RPMI7951 (cell line): ENCODE measurements at regions not wholly inside any gene's neighbourhood (a gene's known extent, or its start where the extent isn't known, plus 50 kb on each side); places are given as distances from the start of the nearest gene placed in this dataset.
"Not testable (repeated sequence)": the region's sequence is repeated elsewhere in the genome, so short reads cannot be mapped to it uniquely, and the experiment has no call there.

Experiments
- DNase-seq: peaks from one replicate; pipeline ENCODE4 v3.0.0-alpha.2; 2012; ENCODE audit warnings: low read depth

DNA sequence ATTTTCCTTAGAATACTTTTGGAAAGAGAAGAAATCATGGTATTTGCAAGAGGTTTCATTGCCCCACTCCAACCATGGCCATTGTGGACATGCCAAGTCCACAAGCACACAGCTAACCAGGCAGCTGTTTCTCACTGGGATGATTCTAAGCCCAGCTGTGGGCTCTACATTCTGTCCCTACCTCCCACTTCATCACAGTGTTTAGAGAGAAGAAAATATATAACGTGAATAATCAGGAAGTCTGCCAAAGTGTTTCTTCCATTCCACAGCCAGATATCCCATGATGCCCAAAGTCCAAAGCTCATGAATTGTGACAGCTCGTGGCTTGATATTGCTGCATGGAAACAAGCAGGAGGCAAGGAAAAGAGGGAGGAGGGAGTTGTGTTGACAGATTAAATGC lies 433.7 kb upstream of the GYPC start:
- DNase-seq, result no peak

DNA sequence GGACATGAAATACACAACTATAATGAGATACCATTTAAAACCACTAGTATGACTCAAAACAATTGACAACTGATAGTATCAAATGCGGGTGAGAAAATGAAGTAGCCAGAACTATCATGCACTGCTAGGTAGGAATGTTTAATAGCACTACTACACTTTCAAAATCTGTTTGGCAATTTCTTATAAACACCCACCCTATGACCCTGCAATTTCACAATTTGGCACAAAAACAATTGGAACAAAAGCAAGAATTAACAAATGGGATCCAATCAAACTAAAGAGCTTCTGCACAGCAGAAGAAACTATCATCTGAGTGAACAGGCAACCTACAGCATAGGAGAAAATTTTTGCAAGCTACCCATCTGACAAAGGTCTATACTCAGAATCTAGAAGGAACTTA lies 431.2 kb upstream of the GYPC start:
- DNase-seq, result no peak

DNA sequence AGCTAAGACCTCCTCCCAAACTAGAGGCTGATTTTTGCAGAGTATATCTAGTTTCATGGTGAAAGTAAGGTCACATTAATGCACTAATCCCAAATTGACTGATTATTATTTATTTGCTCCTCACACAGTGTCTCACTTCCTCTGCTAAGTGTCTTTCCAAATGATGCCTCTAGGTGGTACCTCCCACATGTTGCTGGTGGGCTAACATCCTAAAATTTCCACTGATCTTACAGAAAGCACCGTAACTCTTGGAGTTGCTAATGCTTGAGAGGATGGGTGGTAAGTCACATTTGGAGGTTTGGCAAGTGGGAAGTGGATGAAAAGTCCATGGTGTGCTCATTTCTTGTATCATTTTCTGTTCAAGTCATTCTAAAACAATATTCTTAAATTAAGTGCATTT lies 428.7 kb upstream of the GYPC start:
- DNase-seq, result no peak

DNA sequence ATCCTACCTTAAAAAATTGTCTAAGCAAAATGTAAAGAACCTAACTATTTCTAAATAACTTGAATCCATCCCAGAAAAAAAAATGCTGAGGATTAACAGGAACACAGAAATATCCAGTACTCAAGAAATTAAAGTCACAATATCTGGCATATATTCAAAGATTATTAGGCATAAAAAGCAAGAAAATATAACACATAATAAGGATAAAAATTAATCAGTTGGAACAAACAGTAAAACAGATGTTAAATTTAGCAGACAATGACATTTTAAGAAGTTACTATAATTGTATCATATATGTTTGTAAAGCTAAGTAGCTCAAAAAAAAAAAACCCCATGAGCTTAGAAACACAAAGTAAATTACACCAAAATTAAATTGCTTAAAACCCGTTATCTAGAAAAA lies 427.4 kb upstream of the GYPC start:
- no peak for DNase-seq

DNA sequence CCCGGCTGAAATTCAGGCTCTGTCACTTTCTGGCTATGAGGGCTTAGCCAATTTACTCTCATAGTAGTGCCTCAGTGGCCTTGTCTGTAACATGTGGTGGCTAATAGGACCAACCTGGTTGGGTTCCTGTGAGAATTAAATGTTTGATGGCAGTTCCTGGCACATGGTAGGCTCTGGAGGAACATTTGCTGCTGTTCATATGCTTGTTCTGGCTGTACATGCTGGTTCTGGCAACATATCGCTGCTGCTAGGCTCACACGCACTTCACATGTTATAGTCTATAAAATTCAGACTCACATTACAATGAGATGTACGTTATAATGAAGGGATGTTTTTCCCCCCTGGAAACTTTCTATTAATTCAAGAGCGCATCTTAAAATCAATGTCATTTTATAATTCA lies 417.7 kb upstream of the GYPC start:
- no peak for DNase-seq

DNA sequence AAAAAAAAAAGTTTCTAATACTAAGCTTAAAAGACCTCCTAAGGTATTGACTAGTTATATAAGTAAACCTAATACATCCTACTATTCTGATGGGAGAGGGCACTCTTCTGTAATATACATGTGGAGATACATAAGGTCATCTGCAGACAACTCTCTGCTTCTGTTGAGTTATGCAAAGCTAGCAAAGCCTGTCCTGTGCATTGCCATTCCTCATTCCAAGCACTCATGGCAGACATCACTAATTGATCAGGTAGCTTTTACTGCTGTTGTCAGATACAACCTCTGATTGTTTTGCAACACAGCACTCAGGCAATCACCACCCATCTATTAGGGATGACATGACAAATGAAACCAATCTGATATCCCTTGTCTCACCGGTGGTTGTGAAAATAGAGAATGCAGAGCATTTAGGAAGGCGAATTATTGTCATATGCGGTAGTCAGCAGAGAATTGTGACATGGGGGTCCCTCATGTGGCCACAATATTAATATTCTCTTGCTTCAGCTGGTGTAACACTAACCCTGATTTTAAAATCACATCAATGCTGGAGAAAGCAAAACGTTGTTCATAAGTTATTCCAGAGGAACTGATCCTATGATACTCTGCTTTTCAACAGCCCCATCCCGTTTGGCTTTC lies 416.5 kb upstream of the GYPC start:
- no peak for DNase-seq

DNA sequence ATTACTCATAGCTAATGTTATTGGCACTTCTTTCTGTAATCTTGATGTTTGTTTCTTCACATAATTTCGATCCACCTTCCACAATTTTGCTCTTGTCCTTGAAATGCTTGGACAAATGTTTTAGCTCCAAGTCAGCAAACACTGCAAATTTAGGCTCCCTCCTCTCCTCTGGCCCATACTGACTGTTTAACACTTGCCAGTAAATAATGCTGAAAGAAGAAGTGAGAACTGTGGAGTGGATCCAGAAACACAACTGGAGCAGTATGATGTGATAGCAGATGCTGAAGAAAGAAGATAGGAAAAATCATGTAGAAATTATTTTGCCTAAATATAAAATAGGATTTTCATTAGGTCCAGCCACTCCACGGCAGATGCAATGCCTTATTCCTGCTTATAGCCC lies 415.0 kb upstream of the GYPC start:
- DNase-seq, result no peak

DNA sequence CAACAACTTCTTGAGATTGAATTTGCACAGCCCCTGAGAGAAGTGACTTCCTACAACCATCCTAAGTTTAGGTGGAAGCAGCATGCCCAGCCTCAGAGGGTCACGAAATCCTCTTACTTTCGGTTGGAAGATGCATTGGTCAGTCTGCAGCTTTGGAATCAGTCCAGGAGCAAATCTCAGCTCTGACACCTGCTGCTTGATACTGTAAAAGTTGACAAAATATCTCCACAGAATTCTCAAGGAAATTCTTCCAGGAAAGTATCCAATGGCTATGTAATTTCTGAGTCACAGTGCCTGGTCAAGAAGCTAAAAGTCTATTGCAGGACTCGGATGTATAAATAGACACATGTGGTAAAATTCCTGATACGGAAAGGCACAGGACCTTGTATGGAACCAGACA lies 414.5 kb upstream of the GYPC start:
- no peak for DNase-seq

DNA sequence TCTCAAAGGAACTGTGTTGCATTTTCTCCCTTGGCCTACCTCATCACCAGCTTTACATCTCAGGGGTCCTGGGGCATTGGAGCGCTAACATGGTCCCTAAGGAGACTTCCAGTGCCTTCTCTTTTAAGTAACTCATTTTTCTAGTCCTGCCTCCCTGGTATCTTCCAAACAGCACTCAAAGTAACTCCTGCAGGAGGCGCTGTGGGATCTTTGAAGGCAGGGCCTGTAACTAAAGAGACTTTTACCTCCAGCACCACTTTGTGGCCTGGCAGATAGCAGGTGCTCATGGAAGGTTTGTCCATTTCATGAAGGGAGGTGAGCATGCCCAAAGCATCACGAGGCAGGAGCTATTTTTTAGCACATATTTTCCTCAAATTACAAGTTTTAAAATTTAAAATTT lies 411.0 kb upstream of the GYPC start:
- no peak for DNase-seq

DNA sequence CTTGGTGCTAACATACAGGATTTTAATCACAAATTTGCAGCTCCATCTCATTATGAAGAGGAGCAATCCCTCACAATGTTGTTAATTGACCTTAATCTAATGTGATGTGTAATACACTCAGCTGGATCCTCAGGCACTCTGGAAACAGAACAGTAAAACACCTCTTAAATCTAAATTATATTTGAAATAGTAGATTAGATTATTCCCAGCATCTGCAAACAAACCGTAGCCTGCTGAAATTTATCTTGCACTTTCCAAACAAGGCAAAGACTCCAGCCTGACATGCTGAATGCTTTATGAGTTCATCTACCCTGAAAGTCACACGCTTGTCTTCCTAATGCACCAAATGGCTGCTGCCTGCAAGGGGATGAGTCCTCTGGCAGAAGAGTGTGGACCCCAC lies 402.3 kb upstream of the GYPC start:
- DNase-seq, result no peak

DNA sequence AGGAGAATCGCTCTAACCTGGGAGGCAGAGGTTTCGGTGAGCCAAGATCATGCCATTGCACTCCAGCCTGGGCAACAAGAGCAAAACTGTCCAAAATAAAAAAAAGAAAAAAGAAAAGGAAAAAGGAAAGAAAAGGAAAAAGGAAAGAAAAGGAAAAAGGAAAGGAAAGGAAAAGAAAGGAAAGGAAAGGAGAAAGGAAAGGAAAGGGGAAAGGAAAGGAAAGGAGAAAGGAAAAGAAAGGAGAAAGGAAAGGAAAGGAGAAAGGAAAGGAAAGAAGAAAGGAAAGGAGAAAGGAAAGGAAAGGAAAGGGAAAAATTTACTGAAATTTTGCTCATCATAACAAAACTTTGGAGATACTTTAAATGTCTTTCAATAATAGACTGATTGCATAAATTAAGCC lies 391.3 kb upstream of the GYPC start:
- DNase-seq, result no peak

DNA sequence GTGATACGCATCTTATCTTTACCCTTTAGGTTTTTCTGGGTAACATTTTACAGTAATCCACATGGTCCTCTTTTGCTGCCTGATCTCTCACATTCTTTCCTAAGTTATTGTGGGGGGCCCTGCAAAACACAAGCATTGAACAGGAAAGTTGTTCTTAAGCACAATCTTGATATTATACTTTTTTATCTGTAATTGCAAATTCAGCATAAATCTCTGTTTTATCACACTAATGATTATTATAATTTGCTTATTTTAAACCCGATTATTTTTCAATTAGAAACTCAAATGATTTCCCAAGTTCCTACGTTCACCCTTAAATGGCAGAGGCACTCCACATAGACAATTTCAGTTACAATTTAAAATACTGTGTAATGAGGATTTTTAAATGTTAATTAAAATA lies 386.0 kb upstream of the GYPC start:
- DNase-seq, result no peak

DNA sequence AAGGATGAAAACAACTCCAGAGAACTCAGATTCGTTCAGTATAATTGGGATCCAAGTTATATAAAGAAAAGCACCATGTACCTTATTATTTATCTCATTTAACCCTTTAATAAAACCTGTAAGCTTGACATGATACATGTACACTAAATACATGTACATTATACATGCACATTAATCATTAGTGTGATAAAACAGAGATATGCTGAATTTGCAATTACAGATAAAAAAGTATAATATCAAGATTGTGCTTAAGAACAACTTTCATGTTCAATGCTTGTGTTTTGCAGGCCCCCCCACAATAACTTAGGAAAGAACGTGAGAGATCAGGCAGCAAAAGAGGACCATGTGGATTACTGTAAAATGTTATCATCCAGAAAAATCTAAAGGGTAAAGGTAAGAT lies 385.4 kb upstream of the GYPC start:
- DNase-seq, result no peak

DNA sequence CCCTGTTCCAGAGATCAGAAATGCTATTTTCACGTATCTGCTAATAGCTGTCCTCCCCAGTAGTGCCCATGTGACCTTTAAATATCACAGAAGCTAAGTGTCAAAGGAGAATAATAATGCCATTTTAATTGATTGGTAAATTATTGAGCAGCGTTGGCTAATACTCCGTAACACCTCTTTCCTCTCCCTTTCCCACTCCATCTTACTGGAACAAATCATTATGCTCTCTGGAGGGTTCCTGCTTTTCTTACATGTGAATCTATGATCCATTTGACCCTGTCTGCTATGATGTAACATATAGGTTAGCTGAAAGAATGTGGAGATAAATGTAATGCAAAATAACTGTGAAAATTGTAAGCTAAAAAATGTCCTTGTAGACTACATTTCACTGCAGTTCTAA lies 383.6 kb upstream of the GYPC start:
- no peak for DNase-seq

DNA sequence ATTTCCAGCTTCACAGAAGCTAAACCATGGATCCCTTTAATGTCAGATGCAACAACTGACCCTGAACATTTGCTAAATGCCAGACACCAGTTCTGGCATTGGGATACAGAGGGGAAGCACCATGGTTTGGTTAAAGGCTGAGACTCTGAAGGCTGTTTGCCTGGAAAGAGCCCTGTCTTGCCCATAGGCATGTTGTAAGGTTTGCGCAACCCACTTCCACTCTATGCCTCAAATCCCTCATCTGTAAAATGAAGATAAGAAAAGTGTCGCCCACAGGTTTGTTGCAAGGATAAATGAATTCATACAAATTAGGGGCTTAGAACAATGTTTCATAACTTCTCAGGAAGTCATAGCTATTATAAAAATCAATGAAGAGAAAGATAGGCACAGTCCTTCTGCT lies 380.9 kb upstream of the GYPC start:
- no peak for DNase-seq

DNA sequence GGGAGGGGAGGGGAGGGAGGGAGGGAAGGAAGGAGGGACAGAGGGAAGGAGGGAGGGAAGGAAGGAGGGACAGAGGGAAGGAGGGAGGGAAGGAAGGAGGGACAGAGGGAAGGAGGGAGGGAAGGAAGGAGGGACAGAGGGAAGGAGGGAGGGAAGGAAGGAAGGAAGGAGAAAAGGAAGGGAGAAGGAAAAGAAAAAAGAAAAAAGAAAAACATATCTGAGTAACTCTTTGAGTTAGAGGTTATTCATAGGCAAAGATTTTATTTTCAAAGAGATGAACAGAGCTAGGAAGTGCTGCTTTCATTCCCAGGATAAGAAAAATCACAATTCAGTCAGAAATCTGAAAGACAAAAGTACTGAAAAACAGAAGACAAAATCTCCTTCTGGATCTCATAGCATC lies 379.7 kb upstream of the GYPC start:
- DNase-seq, result not testable (repeated sequence)

DNA sequence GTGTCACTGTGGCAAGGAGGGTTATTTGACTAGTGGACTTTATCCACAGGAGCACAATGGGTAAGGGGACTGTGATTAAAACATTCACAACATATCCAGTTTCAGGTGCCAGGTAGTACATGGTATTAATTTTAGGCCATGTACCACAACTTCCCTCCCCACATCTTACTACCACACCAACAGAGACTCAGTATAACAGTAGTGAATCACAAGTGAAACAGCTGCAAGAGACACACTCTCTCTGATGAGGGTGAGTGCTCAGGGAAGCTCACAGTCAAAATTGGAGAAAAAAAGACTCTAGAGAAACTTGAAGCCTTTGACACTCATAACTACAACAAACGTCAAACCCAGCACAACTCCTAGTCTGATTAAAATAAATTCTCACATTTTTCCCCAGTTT lies 367.6 kb upstream of the GYPC start:
- no peak for DNase-seq

DNA sequence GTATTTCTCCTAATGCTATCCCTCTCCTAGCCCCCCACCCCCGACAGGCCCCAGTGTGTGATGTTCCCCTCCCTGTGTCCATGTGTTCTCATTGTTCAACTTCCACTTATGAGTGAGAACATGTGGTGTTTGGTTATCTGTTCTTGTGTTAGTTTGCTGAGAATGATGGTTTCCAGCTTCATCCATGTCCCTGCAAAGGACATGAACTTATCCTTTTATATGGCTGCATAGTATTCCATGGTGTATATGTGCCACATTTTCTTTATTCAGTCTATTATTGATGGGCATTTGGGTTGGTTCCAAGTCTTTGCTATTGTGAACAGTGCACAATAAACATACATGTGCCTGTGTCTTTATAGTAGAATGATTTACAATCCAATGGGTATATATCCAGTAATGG lies 362.0 kb upstream of the GYPC start:
- DNase-seq, result not testable (repeated sequence)

DNA sequence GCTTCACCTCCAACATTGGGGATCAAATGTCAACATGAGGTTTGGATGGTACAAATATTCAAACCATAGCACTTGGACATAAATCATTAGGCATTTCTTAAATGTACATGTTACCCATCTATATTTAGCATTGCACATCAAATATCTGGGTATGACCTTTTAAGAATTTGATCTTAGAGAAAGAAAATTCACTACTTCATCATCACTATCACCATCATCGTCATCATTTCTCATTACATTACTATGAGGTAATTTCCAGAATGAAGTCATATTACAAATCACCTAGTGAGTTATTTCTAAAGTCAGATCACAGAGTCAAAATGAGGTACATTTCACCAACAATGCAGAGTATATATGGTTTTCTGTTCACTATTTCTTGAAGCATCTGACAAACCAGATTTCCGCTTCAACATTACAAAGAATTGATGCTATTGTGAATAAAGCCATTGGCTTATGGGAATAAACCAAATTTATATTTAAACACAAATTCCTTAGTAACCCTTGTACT lies 356.4 kb upstream of the GYPC start:
- DNase-seq, result no peak

DNA sequence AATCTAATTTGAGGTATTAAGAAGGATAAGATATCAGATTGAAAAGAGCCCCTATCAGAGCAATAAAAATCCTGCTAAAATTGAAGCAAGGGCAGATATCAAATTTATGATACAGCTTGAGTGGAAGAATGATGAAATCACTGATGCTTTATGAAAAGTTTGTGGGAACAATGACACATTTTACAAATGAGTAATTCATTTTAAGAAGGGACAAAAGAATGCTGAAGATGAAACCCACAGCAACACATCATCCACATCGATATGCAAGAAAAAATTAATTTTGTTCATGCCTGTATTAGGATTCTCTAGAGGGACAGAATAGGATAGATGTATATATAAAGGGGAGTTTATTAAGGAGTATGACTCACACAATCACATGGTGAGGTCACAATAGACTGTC lies 355.6 kb upstream of the GYPC start:
- DNase-seq, result no peak

DNA sequence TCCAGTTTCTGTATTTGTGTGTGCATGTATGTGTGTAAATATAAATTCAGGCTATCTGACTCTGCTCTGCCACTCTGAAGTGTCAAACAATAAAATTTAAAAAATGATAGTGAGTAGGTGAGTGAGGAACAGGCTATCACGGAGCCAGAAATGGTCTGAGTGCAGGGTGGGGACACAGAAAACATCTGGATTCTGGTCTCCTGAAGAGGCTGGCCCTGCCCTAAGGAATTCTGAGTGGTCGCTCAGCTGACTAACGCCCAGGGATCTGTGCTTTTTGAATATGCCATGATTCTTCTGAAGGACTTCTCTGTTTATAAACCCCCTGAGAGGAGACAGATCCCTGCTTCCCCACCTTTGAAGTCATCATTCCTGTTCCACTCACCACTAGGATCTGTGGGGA lies 353.9 kb upstream of the GYPC start:
- DNase-seq, result no peak

DNA sequence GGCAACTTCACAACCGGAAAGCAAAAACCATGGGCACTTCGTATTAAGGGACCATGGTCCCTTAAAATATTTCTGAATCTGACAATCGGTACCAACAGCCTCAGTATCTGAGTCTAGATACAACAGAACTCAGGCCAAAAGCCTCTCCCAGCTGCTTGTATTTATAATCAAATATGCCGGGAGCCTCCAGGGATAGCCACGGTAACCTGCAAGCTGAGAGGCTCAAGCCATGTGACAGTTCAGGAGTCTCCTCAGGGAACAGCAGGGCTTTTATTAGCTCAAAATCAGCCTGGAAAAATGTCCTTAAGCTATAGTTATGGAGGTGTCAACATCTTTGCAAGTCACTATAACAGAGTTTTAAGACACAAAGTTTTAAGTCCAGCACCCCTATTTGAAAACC lies 352.8 kb upstream of the GYPC start:
- DNase-seq, result no peak

DNA sequence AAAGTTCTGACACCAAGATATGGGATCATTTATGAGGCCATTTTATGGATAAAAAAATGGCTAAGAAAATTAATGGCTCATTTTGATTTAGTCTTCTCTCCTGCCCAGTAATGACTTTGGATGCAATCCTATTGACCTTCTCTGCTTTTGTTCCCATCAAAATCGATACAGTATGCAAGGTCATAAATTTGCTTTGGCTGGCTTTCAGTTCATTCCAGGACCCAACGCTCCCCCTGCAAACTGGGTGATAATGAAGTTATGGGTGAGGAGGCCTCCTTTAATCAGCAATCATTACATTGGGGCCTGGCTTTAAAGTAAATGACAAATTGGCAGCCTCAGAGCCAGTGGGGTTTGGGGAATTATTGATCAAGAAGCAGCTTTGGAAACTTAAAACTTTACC lies 351.8 kb upstream of the GYPC start:
- DNase-seq, result no peak

DNA sequence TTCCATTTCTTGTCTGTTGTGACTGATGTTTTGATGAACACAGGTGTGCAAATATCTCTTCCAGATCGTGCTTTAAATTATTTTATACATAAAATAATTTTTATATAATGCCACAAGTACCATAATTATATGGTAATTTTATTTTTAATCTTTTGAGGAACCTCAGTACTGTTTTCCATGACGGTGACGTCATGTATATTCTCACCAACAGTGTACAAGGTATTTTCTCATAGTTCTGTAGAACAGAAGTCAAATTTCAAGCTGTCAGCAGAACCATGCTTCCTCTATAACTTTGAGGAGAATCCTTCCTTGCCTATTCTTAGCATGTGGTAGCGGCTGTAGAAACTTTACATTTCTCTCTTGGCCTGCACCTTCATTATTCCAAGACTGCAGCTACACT lies 349.4 kb upstream of the GYPC start:
- no peak for DNase-seq

DNA sequence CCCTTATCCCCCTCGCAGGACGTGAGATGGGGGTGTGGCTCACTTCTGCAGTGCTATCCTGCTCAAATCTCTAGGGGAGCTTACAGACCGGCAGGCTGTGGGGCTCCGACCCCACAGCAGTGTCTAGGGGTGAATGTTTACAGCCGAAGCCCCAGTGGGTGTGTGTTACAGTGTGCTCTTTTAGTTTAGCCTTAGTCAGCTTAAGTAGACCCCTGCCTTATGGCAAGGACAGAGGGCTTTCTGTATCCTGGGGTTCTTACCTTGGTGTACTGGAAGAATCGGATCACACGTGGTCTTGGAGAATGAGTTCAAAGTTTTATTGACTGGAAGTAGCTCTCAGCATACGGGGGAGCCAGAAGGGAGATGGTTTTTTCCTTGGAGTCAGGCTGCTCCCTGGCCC lies 348.2 kb upstream of the GYPC start:
- no peak for DNase-seq
